ENCODE measurements at regions not wholly inside any gene's neighbourhood (a gene's known extent, or its start where the extent isn't known, plus 50 kb on each side); places are given as distances from the start of the nearest gene placed in this dataset.

GRCh38 chr2:14423145-14423906, 209.2 kb upstream of the LRATD1 start:
- no peak overlapping the region for H3K4me3 ChIP-seq
- no peak for ATAC-seq (replicated peaks in 6 of 8)
- H3K27ac ChIP-seq = no peak overlapping the region
- H3K4me1 ChIP-seq (replicated peaks in 1 of 2) = no peaks in the 10 kb centered on the region
- 35 to 80% (median 44%) methylated on average over 1 to 2 of the region's 2 CpGs; no CpG with 5 or more reads in 4 of the 10 experiments for WGBS, 10 experiments
- in situ Hi-C loops (cut with MboI; ENCODE audit: low pct_unique_long_range_greater_than_20kb in 2 of 9, low sequenced_read_pairs in 9 of 9, unreplicated experiment in 9 of 9) = loop anchor here in 1 of 9 experiments (25.0 kb wide), 1 partner anchor 1164 kb away; the partner anchor contains the start of gene DDX1

GRCh38 chr2:14424478-14425390, 207.8 kb upstream of the LRATD1 start:
- no peak for ATAC-seq (replicated peaks in 6 of 8)
- H3K4me1 ChIP-seq (replicated peaks in 1 of 2) = no peaks in the 10 kb centered on the region
- in situ Hi-C loops (cut with MboI; ENCODE audit: low pct_unique_long_range_greater_than_20kb in 2 of 9, low sequenced_read_pairs in 9 of 9, unreplicated experiment in 9 of 9) = loop anchor here in 1 of 9 experiments (25.0 kb wide), 2 partner anchors 213 to 1163 kb away; partner anchors contain the start of genes DDX1 and LRATD1
- no peak overlapping the region for H3K27ac ChIP-seq
- no peak overlapping the region for H3K4me3 ChIP-seq
- WGBS, 10 experiments = 37 to 82% (median 62%) methylated on average over 2 to 5 of the region's 5 CpGs

GRCh38 chr2:14425869-14426268, 206.6 kb upstream of the LRATD1 start:
- Histone ChIP-seq H3K4me1 (replicated peaks in 1 of 2) (no peaks in the 10 kb centered on the region), H3K27ac (no peak overlapping the region), H3K4me3 (no peak overlapping the region)
- ATAC-seq (replicated peaks in 6 of 8) = no peak
- WGBS, 10 experiments = 48 to 100% (median 87%) methylated on average over 2 of the region's 2 CpGs; no CpG with 5 or more reads in 4 of the 10 experiments
- in situ Hi-C loops (cut with MboI; ENCODE audit: low pct_unique_long_range_greater_than_20kb in 2 of 9, low sequenced_read_pairs in 9 of 9, unreplicated experiment in 9 of 9) = loop anchor here in 1 of 9 experiments (25.0 kb wide), 1 partner anchor 211 kb away; the partner anchor contains the start of gene LRATD1

GRCh38 chr2:14428056-14428455, 204.5 kb upstream of the LRATD1 start:
- Histone ChIP-seq H3K4me3 (no peak overlapping the region), H3K4me1 (replicated peaks in 1 of 2) (no peaks in the 10 kb centered on the region), H3K27ac (no peak overlapping the region)
- ATAC-seq (replicated peaks in 6 of 8) = peak in 2 of 8 experiments; percentile 63 to 66
- in situ Hi-C loops (cut with MboI; ENCODE audit: low pct_unique_long_range_greater_than_20kb in 2 of 9, low sequenced_read_pairs in 9 of 9, unreplicated experiment in 9 of 9) = loop anchor here in 1 of 9 experiments (25.0 kb wide), 1 partner anchor 209 kb away; the partner anchor contains the start of gene LRATD1
- 0 to 80% (median 30%) methylated on average over 1 to 2 of the region's 2 CpGs; no CpG with 5 or more reads in 3 of the 10 experiments for WGBS, 10 experiments

GRCh38 chr2:14433946-14434495, 198.5 kb upstream of the LRATD1 start:
- ATAC-seq (replicated peaks in 6 of 8) = no peak
- in situ Hi-C loops (cut with MboI; ENCODE audit: low pct_unique_long_range_greater_than_20kb in 2 of 9, low sequenced_read_pairs in 9 of 9, unreplicated experiment in 9 of 9) = loop anchor here in 1 of 9 experiments (25.0 kb wide), 1 partner anchor 203 kb away; the partner anchor contains the start of gene LRATD1
- 60 to 100% (median 83%) methylated on average over 1 to 5 of the region's 5 CpGs; no CpG with 5 or more reads in 5 of the 10 experiments for WGBS, 10 experiments
- H3K4me3 ChIP-seq = no peak overlapping the region
- no peak overlapping the region for H3K27ac ChIP-seq
- H3K4me1 ChIP-seq (replicated peaks in 1 of 2) = no peaks in the 10 kb centered on the region

- no peak for ATAC-seq (replicated peaks in 6 of 8)
- no peaks in the 10 kb centered on the region for H3K4me1 ChIP-seq (replicated peaks in 1 of 2)
- in situ Hi-C loops (cut with MboI; ENCODE audit: low pct_unique_long_range_greater_than_20kb in 2 of 9, low sequenced_read_pairs in 9 of 9, unreplicated experiment in 9 of 9) = loop anchor here in 1 of 9 experiments (25.0 kb wide), 1 partner anchor 192 kb away; the partner anchor contains the start of gene LRATD1
- no peak overlapping the region for H3K4me3 ChIP-seq
- no peak overlapping the region for H3K27ac ChIP-seq
Measured at GRCh38 chr2:14445670-14446069, 186.8 kb upstream of the LRATD1 start.

GRCh38 chr2:14448340-14448739, 184.2 kb upstream of the LRATD1 start:
- WGBS, 10 experiments = 14 to 100% (median 56%) methylated on average over 1 of the region's 1 CpG; no CpG with 5 or more reads in 3 of the 10 experiments
- Histone ChIP-seq H3K4me3 (no peak overlapping the region), H3K27ac (no peak overlapping the region), H3K4me1 (replicated peaks in 1 of 2) (no peaks in the 10 kb centered on the region)
- ATAC-seq (replicated peaks in 6 of 8) = no peak
- in situ Hi-C loops (cut with MboI; ENCODE audit: low pct_unique_long_range_greater_than_20kb in 2 of 9, low sequenced_read_pairs in 9 of 9, unreplicated experiment in 9 of 9) = loop anchor here in 1 of 9 experiments (25.0 kb wide), 1 partner anchor 189 kb away; the partner anchor contains the start of gene LRATD1

GRCh38 chr2:14451312-14451711, 181.2 kb upstream of the LRATD1 start:
- Histone ChIP-seq H3K27ac (no peak overlapping the region), H3K4me3 (no peak overlapping the region), H3K4me1 (replicated peaks in 1 of 2) (no peaks in the 10 kb centered on the region)
- WGBS, 10 experiments = 0 to 100% (median 66%) methylated on average over 1 to 2 of the region's 2 CpGs; no CpG with 5 or more reads in 1 of the 10 experiments
- no peak for ATAC-seq (replicated peaks in 6 of 8)
- in situ Hi-C loops (cut with MboI; ENCODE audit: low pct_unique_long_range_greater_than_20kb in 2 of 9, low sequenced_read_pairs in 9 of 9, unreplicated experiment in 9 of 9) = no loop called here

- 0 to 81% (median 43%) methylated on average over 1 to 2 of the region's 3 CpGs; no CpG with 5 or more reads in 3 of the 10 experiments for WGBS, 10 experiments
- peak in 6 of 8 experiments; percentile 56 to 98 (median 94) for ATAC-seq (replicated peaks in 6 of 8)
- in situ Hi-C loops (cut with MboI; ENCODE audit: low pct_unique_long_range_greater_than_20kb in 2 of 9, low sequenced_read_pairs in 9 of 9, unreplicated experiment in 9 of 9) = no loop called here
- H3K4me1 ChIP-seq (replicated peaks in 1 of 2) = no peaks in the 10 kb centered on the region
- H3K27ac ChIP-seq = no peak overlapping the region
- no peak overlapping the region for H3K4me3 ChIP-seq
Measured at GRCh38 chr2:14454202-14454601, 178.3 kb upstream of the LRATD1 start.

- ATAC-seq (replicated peaks in 6 of 8) = peak in 3 of 8 experiments; percentile 63 to 76 (median 64)
- Histone ChIP-seq H3K27ac (no peak overlapping the region), H3K4me3 (no peak overlapping the region), H3K4me1 (replicated peaks in 1 of 2) (no peaks in the 10 kb centered on the region)
- 50 to 100% (median 75%) methylated on average over 1 of the region's 1 CpG; no CpG with 5 or more reads in 6 of the 10 experiments for WGBS, 10 experiments
- in situ Hi-C loops (cut with MboI; ENCODE audit: low pct_unique_long_range_greater_than_20kb in 2 of 9, low sequenced_read_pairs in 9 of 9, unreplicated experiment in 9 of 9) = no loop called here
Measured at GRCh38 chr2:14459786-14460325, 172.7 kb upstream of the LRATD1 start.

GRCh38 chr2:14475994-14476393, 156.5 kb upstream of the LRATD1 start:
- H3K27ac ChIP-seq = no peak overlapping the region
- 69 to 98% (median 87%) methylated on average over 2 to 5 of the region's 5 CpGs; no CpG with 5 or more reads in 1 of the 10 experiments for WGBS, 10 experiments
- no peak overlapping the region for H3K4me3 ChIP-seq
- no peak for ATAC-seq (replicated peaks in 6 of 8)
- in situ Hi-C loops (cut with MboI; ENCODE audit: low pct_unique_long_range_greater_than_20kb in 2 of 9, low sequenced_read_pairs in 9 of 9, unreplicated experiment in 9 of 9) = no loop called here
- no peaks in the 10 kb centered on the region for H3K4me1 ChIP-seq (replicated peaks in 1 of 2)

- no peak overlapping the region for H3K4me3 ChIP-seq
- WGBS, 10 experiments = 39 to 93% (median 63%) methylated on average over 1 to 2 of the region's 2 CpGs; no CpG with 5 or more reads in 1 of the 10 experiments
- H3K27ac ChIP-seq = no peak overlapping the region
- in situ Hi-C loops (cut with MboI; ENCODE audit: low pct_unique_long_range_greater_than_20kb in 2 of 9, low sequenced_read_pairs in 9 of 9, unreplicated experiment in 9 of 9) = no loop called here
- no peak for ATAC-seq (replicated peaks in 6 of 8)
- no peaks in the 10 kb centered on the region for H3K4me1 ChIP-seq (replicated peaks in 1 of 2)
Measured at GRCh38 chr2:14479486-14479885, 153.0 kb upstream of the LRATD1 start.
